ENCODE measurements at regions not wholly inside any gene's neighbourhood (a gene's known extent, or its start where the extent isn't known, plus 50 kb on each side); places are given as distances from the start of the nearest gene placed in this dataset.
"Not testable (repeated sequence)": the region's sequence is repeated elsewhere in the genome, so short reads cannot be mapped to it uniquely, and the experiment has no call there.

- DNase-seq = no peak
These were observed 82.3 kb upstream of the XPO1 start for GRCh38 chr2:61620244-61621159.

- no peak for DNase-seq
These were observed 81.4 kb upstream of the XPO1 start for GRCh38 chr2:61619561-61619960.

GRCh38 chr2:61617610-61618009, 79.5 kb upstream of the XPO1 start:
- DNase-seq = no peak

- DNase-seq = no peak
These were observed 67.1 kb upstream of the XPO1 start for GRCh38 chr2:61605245-61605644.

- no peak for DNase-seq
These were observed 66.3 kb upstream of the XPO1 start for GRCh38 chr2:61604433-61604832.

- not testable (repeated sequence) for DNase-seq
These were observed 60.5 kb upstream of the XPO1 start for GRCh38 chr2:61598515-61599156.

GRCh38 chr2:61597300-61598289, 59.4 kb upstream of the XPO1 start:
- DNase-seq = no peak

GRCh38 chr2:61594201-61594600, 56.0 kb upstream of the XPO1 start:
- DNase-seq = not testable (repeated sequence)

GRCh38 chr2:61593648-61594047, 55.5 kb upstream of the XPO1 start:
- DNase-seq = not testable (repeated sequence)

- DNase-seq = no peak
These were observed 52.1 kb upstream of the XPO1 start for GRCh38 chr2:61590214-61590613.

- no peak for DNase-seq
These were observed 50.4 kb upstream of the XPO1 start for GRCh38 chr2:61588566-61588965.
